ENCODE measurements at regions not wholly inside any gene's neighbourhood (a gene's known extent, or its start where the extent isn't known, plus 50 kb on each side); places are given as distances from the start of the nearest gene placed in this dataset.

- DNase-seq (ENCODE audit: low read depth) = no peak
- H3K4me3 ChIP-seq (ENCODE audit: low read depth, low read length) = no peak overlapping the region
- no peak for TF ChIP-seq CTCF (IDR thresholded peaks at IDR 0.05; ENCODE audit: insufficient read depth, low read depth, low read length, missing control alignments)
Observed at GRCh38 chr3:99332718-99333117, 305.7 kb upstream of the COL8A1 start.

- TF ChIP-seq CTCF (IDR thresholded peaks at IDR 0.05; ENCODE audit: insufficient read depth, low read depth, low read length, missing control alignments) = no peak
- no peak overlapping the region for H3K4me3 ChIP-seq (ENCODE audit: low read depth, low read length)
Observed at GRCh38 chr3:99332276-99332675, 306.1 kb upstream of the COL8A1 start.

GRCh38 chr3:99330924-99331532 is 307.4 kb upstream of the COL8A1 start:
- H3K4me3 ChIP-seq (ENCODE audit: low read depth, low read length) = no peak overlapping the region
- TF ChIP-seq CTCF (IDR thresholded peaks at IDR 0.05; ENCODE audit: insufficient read depth, low read depth, low read length, missing control alignments) = no peak
- no peak for DNase-seq (ENCODE audit: low read depth)

More at GRCh38 chr3:99332276-99332675, 306.1 kb upstream of the COL8A1 start:
- DNase-seq (ENCODE audit: low read depth) = no peak

- DNase-seq (ENCODE audit: low read depth) = no peak
- H3K4me3 ChIP-seq (ENCODE audit: low read depth, low read length) = no peak overlapping the region
- TF ChIP-seq CTCF (IDR thresholded peaks at IDR 0.05; ENCODE audit: insufficient read depth, low read depth, low read length, missing control alignments) = no peak
Observed at GRCh38 chr3:99330281-99330680, 308.1 kb upstream of the COL8A1 start.

- DNase-seq (ENCODE audit: low read depth) = no peak
- no peak for TF ChIP-seq CTCF (IDR thresholded peaks at IDR 0.05; ENCODE audit: insufficient read depth, low read depth, low read length, missing control alignments)
Observed at GRCh38 chr3:99325402-99325801, 313.0 kb upstream of the COL8A1 start.

GRCh38 chr3:99324636-99325203 is 313.7 kb upstream of the COL8A1 start:
- TF ChIP-seq CTCF (IDR thresholded peaks at IDR 0.05; ENCODE audit: insufficient read depth, low read depth, low read length, missing control alignments) = no peak
- no peak overlapping the region for H3K4me3 ChIP-seq (ENCODE audit: low read depth, low read length)
- DNase-seq (ENCODE audit: low read depth) = no peak

More at GRCh38 chr3:99325402-99325801, 313.0 kb upstream of the COL8A1 start:
- H3K4me3 ChIP-seq (ENCODE audit: low read depth, low read length) = no peak overlapping the region

- no peak for TF ChIP-seq CTCF (IDR thresholded peaks at IDR 0.05; ENCODE audit: insufficient read depth, low read depth, low read length, missing control alignments)
- H3K4me3 ChIP-seq (ENCODE audit: low read depth, low read length) = no peak overlapping the region
- no peak for DNase-seq (ENCODE audit: low read depth)
Observed at GRCh38 chr3:99323940-99324339, 314.5 kb upstream of the COL8A1 start.

All from GM12865 (cell line).